ENCODE measurements at regions not wholly inside any gene's neighbourhood (a gene's known extent, or its start where the extent isn't known, plus 50 kb on each side); places are given as distances from the start of the nearest gene placed in this dataset.

DNA sequence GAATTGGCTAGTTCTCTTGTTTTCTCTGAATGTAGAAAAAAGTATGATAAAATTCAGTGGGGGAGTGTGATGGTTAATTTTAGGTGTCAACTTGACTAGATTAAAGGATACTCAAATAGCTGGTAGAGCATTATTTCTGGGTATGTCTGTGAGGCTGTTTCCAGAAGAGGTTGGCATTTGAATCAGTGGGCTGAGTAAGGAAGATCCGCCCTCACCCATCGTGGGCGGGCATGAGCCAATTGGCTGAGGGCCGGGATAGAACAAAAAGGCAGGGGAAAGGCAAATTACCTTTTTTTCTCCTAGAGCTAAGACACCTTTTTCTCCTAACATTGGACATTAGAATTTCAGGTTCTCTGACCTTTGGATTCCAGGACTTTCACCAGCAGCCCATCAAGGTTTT, 667.6 kb upstream of the SLC8A1 start:
- Histone ChIP-seq H3K4me2 (ENCODE audit: control insufficient read depth, insufficient read depth) (no peak overlapping the region), H3K9ac (ENCODE audit: control insufficient read depth, insufficient read depth, low read length) (no peak overlapping the region), H3K27ac (ENCODE audit: control insufficient read depth, insufficient read depth) (no peak overlapping the region), H3K36me3 (ENCODE audit: control insufficient read depth in 2 of 2, insufficient read depth in 2 of 2, low read length in 1 of 2) (no peaks in the 10 kb centered on the region), H3K9me3 (replicated peaks; ENCODE audit: control insufficient read depth, insufficient read depth, low read length) (no peaks in the 10 kb centered on the region), H3K79me2 (ENCODE audit: control insufficient read depth, insufficient read depth, low read length) (no peaks in the 10 kb centered on the region), H3K4me3 (no peak overlapping the region), H3K4me1 (ENCODE audit: control insufficient read depth, insufficient read depth, low read length) (no peaks in the 10 kb centered on the region), H3K27me3 (replicated peaks in 1 of 2; ENCODE audit: control insufficient read depth in 2 of 2, insufficient read depth in 2 of 2, low read length in 1 of 2) (no peaks in the 10 kb centered on the region), H2AFZ (ENCODE audit: control insufficient read depth, low read depth, low read length) (no peak overlapping the region), H4K20me1 (ENCODE audit: control insufficient read depth, insufficient read depth) (no peaks in the 10 kb centered on the region)
- no peak for ATAC-seq
- ChIA-PET POLR2A (no interaction called here), SMC1A (ENCODE audit: uncharacterized antibody, unreplicated experiment) (no interaction called here), CTCF (no interaction called here), RAD21 (ENCODE audit: unreplicated experiment) (no interaction called here)
- in situ Hi-C loops (cut with MboI) = no loop called here
- FAIRE-seq = no peak
- DNase-seq (ENCODE audit: low read depth, low spot score) = no peak
- WGBS (ENCODE audit: insufficient coverage, insufficient replicate concordance, low lambda C conversion rate, missing lambda C conversion rate) = 76% methylated on average over 4 of the region's 4 CpGs
- TF ChIP-seq BACH1 (IDR thresholded peaks at IDR 0.05; ENCODE audit: borderline replicate concordance) (no peak), CHD4 (IDR thresholded peaks at IDR 0.05) (no peak), PAX8 (IDR thresholded peaks at IDR 0.05) (no peak), NFIC (IDR thresholded peaks at IDR 0.05; ENCODE audit: low read depth, low read length) (no peak), ZBED1 (IDR thresholded peaks at IDR 0.05; ENCODE audit: borderline replicate concordance) (no peak), RELA (IDR thresholded peaks at IDR 0.05; ENCODE audit: borderline replicate concordance, partially characterized antibody) (no peak), NFYB (IDR thresholded peaks at IDR 0.05; ENCODE audit: insufficient read depth, low read depth, low read length) (no peak), KLF5 (IDR thresholded peaks at IDR 0.05; ENCODE audit: partially characterized antibody) (no peak), POU2F2 (IDR thresholded peaks at IDR 0.05; ENCODE audit: borderline replicate concordance, low read depth, low read length) (no peak), ZNF217 (IDR thresholded peaks at IDR 0.05) (no peak), MXI1 (IDR thresholded peaks at IDR 0.05; ENCODE audit: low read depth, low read length) (no peak)
- TF ChIP-seq, protein P1, sequence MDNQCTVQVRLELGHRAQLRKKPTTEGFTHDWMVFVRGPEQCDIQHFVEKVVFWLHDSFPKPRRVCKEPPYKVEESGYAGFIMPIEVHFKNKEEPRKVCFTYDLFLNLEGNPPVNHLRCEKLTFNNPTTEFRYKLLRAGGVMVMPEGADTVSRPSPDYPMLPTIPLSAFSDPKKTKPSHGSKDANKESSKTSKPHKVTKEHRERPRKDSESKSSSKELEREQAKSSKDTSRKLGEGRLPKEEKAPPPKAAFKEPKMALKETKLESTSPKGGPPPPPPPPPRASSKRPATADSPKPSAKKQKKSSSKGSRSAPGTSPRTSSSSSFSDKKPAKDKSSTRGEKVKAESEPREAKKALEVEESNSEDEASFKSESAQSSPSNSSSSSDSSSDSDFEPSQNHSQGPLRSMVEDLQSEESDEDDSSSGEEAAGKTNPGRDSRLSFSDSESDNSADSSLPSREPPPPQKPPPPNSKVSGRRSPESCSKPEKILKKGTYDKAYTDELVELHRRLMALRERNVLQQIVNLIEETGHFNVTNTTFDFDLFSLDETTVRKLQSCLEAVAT (IDR thresholded peaks at IDR 0.05) = no peak
- TF ChIP-seq, protein P2, sequence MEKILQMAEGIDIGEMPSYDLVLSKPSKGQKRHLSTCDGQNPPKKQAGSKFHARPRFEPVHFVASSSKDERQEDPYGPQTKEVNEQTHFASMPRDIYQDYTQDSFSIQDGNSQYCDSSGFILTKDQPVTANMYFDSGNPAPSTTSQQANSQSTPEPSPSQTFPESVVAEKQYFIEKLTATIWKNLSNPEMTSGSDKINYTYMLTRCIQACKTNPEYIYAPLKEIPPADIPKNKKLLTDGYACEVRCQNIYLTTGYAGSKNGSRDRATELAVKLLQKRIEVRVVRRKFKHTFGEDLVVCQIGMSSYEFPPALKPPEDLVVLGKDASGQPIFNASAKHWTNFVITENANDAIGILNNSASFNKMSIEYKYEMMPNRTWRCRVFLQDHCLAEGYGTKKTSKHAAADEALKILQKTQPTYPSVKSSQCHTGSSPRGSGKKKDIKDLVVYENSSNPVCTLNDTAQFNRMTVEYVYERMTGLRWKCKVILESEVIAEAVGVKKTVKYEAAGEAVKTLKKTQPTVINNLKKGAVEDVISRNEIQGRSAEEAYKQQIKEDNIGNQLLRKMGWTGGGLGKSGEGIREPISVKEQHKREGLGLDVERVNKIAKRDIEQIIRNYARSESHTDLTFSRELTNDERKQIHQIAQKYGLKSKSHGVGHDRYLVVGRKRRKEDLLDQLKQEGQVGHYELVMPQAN (conservative IDR thresholded peaks at IDR 0.05) = no peak
- TF ChIP-seq, protein P3, sequence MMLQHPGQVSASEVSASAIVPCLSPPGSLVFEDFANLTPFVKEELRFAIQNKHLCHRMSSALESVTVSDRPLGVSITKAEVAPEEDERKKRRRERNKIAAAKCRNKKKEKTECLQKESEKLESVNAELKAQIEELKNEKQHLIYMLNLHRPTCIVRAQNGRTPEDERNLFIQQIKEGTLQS (IDR thresholded peaks at IDR 0.05; ENCODE audit: borderline replicate concordance, extremely low read depth, low read depth, low read length) = no peak
- TF ChIP-seq, protein P4, sequence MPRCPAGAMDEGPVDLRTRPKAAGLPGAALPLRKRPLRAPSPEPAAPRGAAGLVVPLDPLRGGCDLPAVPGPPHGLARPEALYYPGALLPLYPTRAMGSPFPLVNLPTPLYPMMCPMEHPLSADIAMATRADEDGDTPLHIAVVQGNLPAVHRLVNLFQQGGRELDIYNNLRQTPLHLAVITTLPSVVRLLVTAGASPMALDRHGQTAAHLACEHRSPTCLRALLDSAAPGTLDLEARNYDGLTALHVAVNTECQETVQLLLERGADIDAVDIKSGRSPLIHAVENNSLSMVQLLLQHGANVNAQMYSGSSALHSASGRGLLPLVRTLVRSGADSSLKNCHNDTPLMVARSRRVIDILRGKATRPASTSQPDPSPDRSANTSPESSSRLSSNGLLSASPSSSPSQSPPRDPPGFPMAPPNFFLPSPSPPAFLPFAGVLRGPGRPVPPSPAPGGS (IDR thresholded peaks at IDR 0.05; ENCODE audit: borderline replicate concordance, insufficient read depth, low read depth, low read length, poor library complexity, severe bottlenecking) = no peak
- TF ChIP-seq, protein P5, sequence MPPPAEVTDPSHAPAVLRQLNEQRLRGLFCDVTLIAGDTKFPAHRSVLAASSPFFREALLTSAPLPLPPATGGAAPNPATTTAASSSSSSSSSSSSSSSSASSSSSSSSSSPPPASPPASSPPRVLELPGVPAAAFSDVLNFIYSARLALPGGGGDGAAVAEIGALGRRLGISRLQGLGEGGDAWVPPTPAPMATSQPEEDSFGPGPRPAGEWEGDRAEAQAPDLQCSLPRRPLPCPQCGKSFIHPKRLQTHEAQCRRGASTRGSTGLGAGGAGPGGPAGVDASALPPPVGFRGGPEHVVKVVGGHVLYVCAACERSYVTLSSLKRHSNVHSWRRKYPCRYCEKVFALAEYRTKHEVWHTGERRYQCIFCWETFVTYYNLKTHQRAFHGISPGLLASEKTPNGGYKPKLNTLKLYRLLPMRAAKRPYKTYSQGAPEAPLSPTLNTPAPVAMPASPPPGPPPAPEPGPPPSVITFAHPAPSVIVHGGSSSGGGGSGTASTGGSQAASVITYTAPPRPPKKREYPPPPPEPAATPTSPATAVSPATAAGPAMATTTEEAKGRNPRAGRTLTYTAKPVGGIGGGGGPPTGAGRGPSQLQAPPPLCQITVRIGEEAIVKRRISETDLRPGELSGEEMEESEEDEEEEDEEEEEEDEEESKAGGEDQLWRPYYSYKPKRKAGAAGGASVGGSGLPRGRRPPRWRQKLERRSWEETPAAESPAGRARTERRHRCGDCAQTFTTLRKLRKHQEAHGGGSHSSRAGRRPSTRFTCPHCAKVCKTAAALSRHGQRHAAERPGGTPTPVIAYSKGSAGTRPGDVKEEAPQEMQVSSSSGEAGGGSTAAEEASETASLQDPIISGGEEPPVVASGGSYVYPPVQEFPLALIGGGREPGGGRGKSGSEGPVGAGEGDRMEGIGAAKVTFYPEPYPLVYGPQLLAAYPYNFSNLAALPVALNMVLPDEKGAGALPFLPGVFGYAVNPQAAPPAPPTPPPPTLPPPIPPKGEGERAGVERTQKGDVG (CRISPR knock-in tag; IDR thresholded peaks at IDR 0.05) = no peak
- intact Hi-C loops (cut with micrococcal nuclease; ENCODE audit: unreplicated experiment) = no loop called here
- no TSS peak for BruUV-seq (replicated peaks)

Measured in GM12878 (cell line).